Lung (tissue), 11 donors: ENCODE measurements at regions not wholly inside any gene's neighbourhood (a gene's known extent, or its start where the extent isn't known, plus 50 kb on each side); places are given as distances from the start of the nearest gene placed in this dataset.

Source experiments
- ATAC-seq: fragments of 200-7000 bp; cut with Tn5 transposase; one replicate; pipeline ENCODE4 v1.9.1; 2020; ENCODE audit warnings: moderate number of reproducible peaks; ENCODE audit not compliant: insufficient read depth, low FRiP score
- DNase-seq, 3 donors: peaks; one replicate each; pipeline ENCODE4 v3.0.0-alpha.2; 2013 to 2017
- H3K27ac ChIP-seq, 2 donors: one replicate each; pipeline ENCODE4 v1.5.1; 2013; ENCODE audit warnings: mild to moderate bottlenecking in 2 of 2, moderate library complexity in 2 of 2, control low read depth in 1 of 2, inconsistent platforms in 1 of 2, low read depth in 1 of 2, low read length in 1 of 2
- H3K27me3 ChIP-seq, 3 donors: one replicate each; pipeline ENCODE4 v1.5.1; 2013; ENCODE audit warnings: low read length in 2 of 3; ENCODE audit not compliant: control insufficient read depth in 3 of 3, insufficient read depth in 3 of 3
- H3K36me3 ChIP-seq, 4 donors: one replicate each; pipeline ENCODE4 v1.5.1; 2013; ENCODE audit warnings: low read length in 4 of 4, mild to moderate bottlenecking in 1 of 4, moderate library complexity in 1 of 4; ENCODE audit not compliant: control insufficient read depth in 4 of 4, insufficient read depth in 4 of 4
- H3K4me1 ChIP-seq, 5 donors: one replicate each; pipeline ENCODE4 v1.5.1; 2013; ENCODE audit warnings: low read length in 5 of 5, mild to moderate bottlenecking in 2 of 5, moderate library complexity in 1 of 5; ENCODE audit not compliant: control insufficient read depth in 5 of 5, insufficient read depth in 5 of 5
- H3K4me3 ChIP-seq: one replicate; pipeline ENCODE4 v1.5.1; 2013; ENCODE audit warnings: mild to moderate bottlenecking, control low read depth, moderate library complexity
- H3K9ac ChIP-seq, 2 donors: one replicate each; pipeline ENCODE4 v1.5.1; 2013; ENCODE audit warnings: low read length in 2 of 2, control low read depth in 1 of 2; ENCODE audit not compliant: insufficient read depth in 1 of 2
- H3K9me3 ChIP-seq, 4 donors: one replicate each; pipeline ENCODE4 v1.5.1; 2013; ENCODE audit warnings: low read length in 3 of 4, mild to moderate bottlenecking in 1 of 4, moderate library complexity in 1 of 4; ENCODE audit not compliant: control insufficient read depth in 4 of 4, insufficient read depth in 3 of 4
- WGBS, 2 donors: extraction: QIAGEN DNeasy Blood & Tissue Kit; methylation state at CpG; one replicate each; pipeline ENCODE4 v1.1.7; 2013; 5-methylcytosine and 5-hydroxymethylcytosine counted together
- TF ChIP-seq, protein P1 (sequence below): IDR thresholded peaks from 2 replicates; pipeline ENCODE4 v1.5.1; 2012; ENCODE audit warnings: mild to moderate bottlenecking; ENCODE audit errors: control extremely low read depth, extremely low read depth
- donor health status: control.
- donor health status: control.
- donor health status: Bipolar disorder and iron deficiency.
- donor health status: healthy.
- donor health status: DM: yes; HTN: yes; CAD: no.

- TF ChIP-seq, protein P1, sequence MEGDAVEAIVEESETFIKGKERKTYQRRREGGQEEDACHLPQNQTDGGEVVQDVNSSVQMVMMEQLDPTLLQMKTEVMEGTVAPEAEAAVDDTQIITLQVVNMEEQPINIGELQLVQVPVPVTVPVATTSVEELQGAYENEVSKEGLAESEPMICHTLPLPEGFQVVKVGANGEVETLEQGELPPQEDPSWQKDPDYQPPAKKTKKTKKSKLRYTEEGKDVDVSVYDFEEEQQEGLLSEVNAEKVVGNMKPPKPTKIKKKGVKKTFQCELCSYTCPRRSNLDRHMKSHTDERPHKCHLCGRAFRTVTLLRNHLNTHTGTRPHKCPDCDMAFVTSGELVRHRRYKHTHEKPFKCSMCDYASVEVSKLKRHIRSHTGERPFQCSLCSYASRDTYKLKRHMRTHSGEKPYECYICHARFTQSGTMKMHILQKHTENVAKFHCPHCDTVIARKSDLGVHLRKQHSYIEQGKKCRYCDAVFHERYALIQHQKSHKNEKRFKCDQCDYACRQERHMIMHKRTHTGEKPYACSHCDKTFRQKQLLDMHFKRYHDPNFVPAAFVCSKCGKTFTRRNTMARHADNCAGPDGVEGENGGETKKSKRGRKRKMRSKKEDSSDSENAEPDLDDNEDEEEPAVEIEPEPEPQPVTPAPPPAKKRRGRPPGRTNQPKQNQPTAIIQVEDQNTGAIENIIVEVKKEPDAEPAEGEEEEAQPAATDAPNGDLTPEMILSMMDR = no peak
- Histone ChIP-seq H3K27me3 (no peaks in the 10 kb centered on the region), H3K4me3 (no peak overlapping the region), H3K9ac (no peak overlapping the region), H3K9me3 (peaks cover 0 to 4% (median 0%) of the 10 kb centered on the region in 4 donors), H3K36me3 (no peaks in the 10 kb centered on the region), H3K4me1 (peaks cover 0 to under 1% (median 0%) of the 10 kb centered on the region in 5 donors), H3K27ac (no peak overlapping the region)
- no peak for DNase-seq
- no peak for ATAC-seq
- WGBS, 2 donors = 59 to 72% methylated on average over 3 of the region's 3 CpGs
These were observed 238.5 kb upstream of the PITRM1 start for GRCh38 chr10:3411044-3411443.

- H3K36me3 ChIP-seq = no peaks in the 10 kb centered on the region
- peaks cover 0 to 4% (median 0%) of the 10 kb centered on the region in 4 donors for H3K9me3 ChIP-seq
- ATAC-seq (no peak), DNase-seq (no peak)
- TF ChIP-seq, protein P1 = no peak
- H3K9ac ChIP-seq = no peak overlapping the region
- H3K27me3 ChIP-seq = no peaks in the 10 kb centered on the region
- 96 to 97% methylated on average over 4 of the region's 4 CpGs for WGBS, 2 donors
- peaks cover 0 to 3% (median 0%) of the 10 kb centered on the region in 5 donors for H3K4me1 ChIP-seq
- H3K4me3 ChIP-seq = no peak overlapping the region
- no peak overlapping the region for H3K27ac ChIP-seq
These were observed 237.3 kb upstream of the PITRM1 start for GRCh38 chr10:3409928-3410327.

DNA sequence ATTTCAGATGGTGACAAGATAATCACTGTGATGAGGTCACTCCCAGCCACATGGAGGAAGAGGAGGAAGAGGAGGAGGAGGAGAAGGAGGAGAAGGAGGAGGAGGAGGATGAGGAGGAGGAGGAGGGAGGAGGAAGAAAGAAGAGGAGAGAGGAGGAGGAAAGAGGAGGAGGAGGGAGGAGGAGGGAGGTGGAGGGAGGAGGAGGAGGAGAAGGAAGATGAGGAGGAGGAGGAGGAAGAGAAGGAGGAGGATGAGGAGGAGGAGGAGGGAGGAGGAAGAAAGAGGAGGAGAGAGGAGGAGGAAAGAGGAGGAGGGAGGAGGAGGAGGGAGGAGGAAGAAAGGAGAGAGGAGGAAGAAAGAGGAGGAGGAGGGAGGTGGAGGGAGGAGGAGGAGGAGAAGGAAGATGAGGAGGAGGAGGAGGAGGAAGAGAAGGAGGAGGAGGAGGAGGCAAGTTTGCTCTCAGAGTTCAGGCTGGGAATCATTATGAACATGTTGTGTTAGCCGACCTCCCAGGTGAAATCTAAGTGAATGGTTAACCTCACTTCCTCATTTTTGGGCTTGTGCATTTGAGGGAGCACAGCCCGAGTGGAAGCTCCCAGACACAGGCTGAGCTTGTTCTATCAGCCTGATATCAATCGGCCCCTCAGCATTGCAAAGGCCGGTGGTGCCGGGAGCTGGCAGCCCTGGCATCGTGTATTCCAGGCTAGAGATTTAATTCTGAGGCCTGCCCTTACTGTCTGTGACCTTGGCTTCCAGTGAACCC lies 236.2 kb upstream of the PITRM1 start:
- WGBS, 2 donors = 70 to 74% methylated on average over 6 of the region's 6 CpGs
- DNase-seq = no peak

More for the DNA sequence above, 236.2 kb upstream of the PITRM1 start:
- peaks cover 0 to 4% (median 0%) of the 10 kb centered on the region in 4 donors for H3K9me3 ChIP-seq
- TF ChIP-seq, protein P1 = no peak
- no peak for ATAC-seq
- no peak overlapping the region for H3K9ac ChIP-seq
- H3K36me3 ChIP-seq = no peaks in the 10 kb centered on the region
- no peaks in the 10 kb centered on the region for H3K27me3 ChIP-seq
- H3K4me1 ChIP-seq = peaks cover 0 to 3% (median 0%) of the 10 kb centered on the region in 5 donors
- no peak overlapping the region for H3K27ac ChIP-seq
- no peak overlapping the region for H3K4me3 ChIP-seq
